ENCODE measurements at regions not wholly inside any gene's neighbourhood (a gene's known extent, or its start where the extent isn't known, plus 50 kb on each side); places are given as distances from the start of the nearest gene placed in this dataset.

DNA sequence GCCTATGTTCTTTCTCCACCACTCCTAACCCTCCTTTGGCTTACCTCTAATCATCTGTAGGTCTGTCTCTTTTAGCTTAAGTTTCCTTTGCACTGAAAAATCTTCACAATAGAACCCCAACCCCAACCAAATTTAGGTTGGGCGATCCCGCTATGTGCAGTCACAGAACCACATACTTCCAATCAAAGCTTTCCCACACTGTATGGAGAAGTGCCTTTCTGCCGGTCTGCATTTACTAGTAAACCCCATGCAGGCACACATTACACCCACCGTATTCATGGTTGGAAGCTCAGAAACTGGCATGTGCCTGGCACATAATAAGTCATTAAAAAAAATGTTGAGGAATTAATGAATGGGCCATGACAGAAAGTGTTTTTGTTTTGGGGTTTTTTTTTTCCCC is 158.4 kb downstream of the KLF12 start:
- Histone ChIP-seq H3K4me3 (no peak overlapping the region), H3K9ac (ENCODE audit: low read depth in 2 of 2, low read length in 2 of 2) (no peak overlapping the region), H3K27ac (no peak overlapping the region), H3K9me3 (no peaks in the 10 kb centered on the region), H3K36me3 (no peaks in the 10 kb centered on the region), H3K27me3 (no peaks in the 10 kb centered on the region), H3K4me1 (no peaks in the 10 kb centered on the region)
- TF ChIP-seq, protein P1, sequence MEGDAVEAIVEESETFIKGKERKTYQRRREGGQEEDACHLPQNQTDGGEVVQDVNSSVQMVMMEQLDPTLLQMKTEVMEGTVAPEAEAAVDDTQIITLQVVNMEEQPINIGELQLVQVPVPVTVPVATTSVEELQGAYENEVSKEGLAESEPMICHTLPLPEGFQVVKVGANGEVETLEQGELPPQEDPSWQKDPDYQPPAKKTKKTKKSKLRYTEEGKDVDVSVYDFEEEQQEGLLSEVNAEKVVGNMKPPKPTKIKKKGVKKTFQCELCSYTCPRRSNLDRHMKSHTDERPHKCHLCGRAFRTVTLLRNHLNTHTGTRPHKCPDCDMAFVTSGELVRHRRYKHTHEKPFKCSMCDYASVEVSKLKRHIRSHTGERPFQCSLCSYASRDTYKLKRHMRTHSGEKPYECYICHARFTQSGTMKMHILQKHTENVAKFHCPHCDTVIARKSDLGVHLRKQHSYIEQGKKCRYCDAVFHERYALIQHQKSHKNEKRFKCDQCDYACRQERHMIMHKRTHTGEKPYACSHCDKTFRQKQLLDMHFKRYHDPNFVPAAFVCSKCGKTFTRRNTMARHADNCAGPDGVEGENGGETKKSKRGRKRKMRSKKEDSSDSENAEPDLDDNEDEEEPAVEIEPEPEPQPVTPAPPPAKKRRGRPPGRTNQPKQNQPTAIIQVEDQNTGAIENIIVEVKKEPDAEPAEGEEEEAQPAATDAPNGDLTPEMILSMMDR (IDR thresholded peaks at IDR 0.05), result no peak
- no peak for DNase-seq
- intact Hi-C loops (cut with DNase I), result no loop called here

GRCh38 chr13:73974051-73974450 is 160.2 kb downstream of the KLF12 start:
- Histone ChIP-seq H3K9me3 (no peaks in the 10 kb centered on the region), H3K4me1 (no peaks in the 10 kb centered on the region), H3K36me3 (no peaks in the 10 kb centered on the region), H3K27ac (no peak overlapping the region), H3K4me3 (no peak overlapping the region), H3K9ac (ENCODE audit: low read depth in 2 of 2, low read length in 2 of 2) (no peak overlapping the region), H3K27me3 (no peaks in the 10 kb centered on the region)
- no peak for DNase-seq
- intact Hi-C loops (cut with DNase I), result no loop called here
- TF ChIP-seq, protein P1 (IDR thresholded peaks at IDR 0.05), result no peak

- DNase-seq, result no peak
- Histone ChIP-seq H3K9me3 (no peaks in the 10 kb centered on the region), H3K4me1 (no peaks in the 10 kb centered on the region), H3K4me3 (no peak overlapping the region), H3K27me3 (no peaks in the 10 kb centered on the region), H3K27ac (no peak overlapping the region), H3K9ac (ENCODE audit: low read depth in 2 of 2, low read length in 2 of 2) (no peak overlapping the region), H3K36me3 (no peaks in the 10 kb centered on the region)
- intact Hi-C loops (cut with DNase I), result no loop called here
- TF ChIP-seq, protein P1 (IDR thresholded peaks at IDR 0.05), result no peak
Measured at GRCh38 chr13:73973156-73973555, 161.0 kb downstream of the KLF12 start.

DNA sequence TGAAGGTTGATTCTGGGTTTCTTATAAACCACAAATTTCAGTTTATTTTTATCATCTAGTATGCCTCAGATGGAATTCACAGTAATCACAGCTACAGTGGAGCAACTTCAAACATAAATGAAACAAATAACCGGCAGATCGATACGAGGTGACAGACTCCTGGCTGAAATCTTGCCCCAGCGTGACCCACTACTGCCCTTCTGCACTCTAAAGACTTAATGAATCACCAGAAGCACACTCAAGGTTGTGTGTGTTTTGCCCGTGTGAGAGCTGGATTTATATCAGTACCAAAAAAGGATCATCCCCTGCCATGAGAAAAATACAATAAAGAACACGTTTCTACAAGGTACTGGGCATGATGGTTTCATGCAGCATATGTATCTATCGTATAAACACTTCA is 161.7 kb downstream of the KLF12 start:
- no peak overlapping the region for H3K9ac ChIP-seq (ENCODE audit: low read depth in 2 of 2, low read length in 2 of 2)
- H3K27me3 ChIP-seq, result no peaks in the 10 kb centered on the region
- no peaks in the 10 kb centered on the region for H3K9me3 ChIP-seq
- no peaks in the 10 kb centered on the region for H3K4me1 ChIP-seq
- H3K36me3 ChIP-seq, result no peaks in the 10 kb centered on the region
- no peak for DNase-seq
- intact Hi-C loops (cut with DNase I), result no loop called here
- no peak overlapping the region for H3K4me3 ChIP-seq
- TF ChIP-seq, protein P1 (IDR thresholded peaks at IDR 0.05), result no peak
- H3K27ac ChIP-seq, result no peak overlapping the region

- intact Hi-C loops (cut with DNase I), result no loop called here
- H3K9me3 ChIP-seq, result no peaks in the 10 kb centered on the region
- no peak overlapping the region for H3K9ac ChIP-seq (ENCODE audit: low read depth in 2 of 2, low read length in 2 of 2)
- DNase-seq, result no peak
- TF ChIP-seq, protein P1 (IDR thresholded peaks at IDR 0.05), result no peak
- H3K36me3 ChIP-seq, result no peaks in the 10 kb centered on the region
- H3K4me1 ChIP-seq, result no peaks in the 10 kb centered on the region
- no peaks in the 10 kb centered on the region for H3K27me3 ChIP-seq
- H3K4me3 ChIP-seq, result no peak overlapping the region
- no peak overlapping the region for H3K27ac ChIP-seq
Measured at GRCh38 chr13:73971481-73971880, 162.7 kb downstream of the KLF12 start.

All from colonic mucosa (tissue), 4 donors.